Body of pancreas (tissue), 4 donors: ENCODE measurements at regions not wholly inside any gene's neighbourhood (a gene's known extent, or its start where the extent isn't known, plus 50 kb on each side); places are given as distances from the start of the nearest gene placed in this dataset.

Source experiments
- POLR2A ChIP-seq, 3 donors: fragments of 450-650 bp; IDR thresholded peaks; one replicate each; pipeline ENCODE4 v1.6.1; 2016; ENCODE audit warnings: antibody characterized with exemption in 3 of 3, mild to moderate bottlenecking in 2 of 3
- TF ChIP-seq, protein P1 (sequence below), 7 experiments: fragments of 450-650 bp in 4 of 7; fragments of 200-600 bp in 3 of 7; sonication (generic) in 3 of 7; IDR thresholded peaks; one replicate each; pipeline ENCODE4 v1.5.1; 2016 to 2019; ENCODE audit warnings: antibody characterized with exemption in 7 of 7

- TF ChIP-seq, protein P1, sequence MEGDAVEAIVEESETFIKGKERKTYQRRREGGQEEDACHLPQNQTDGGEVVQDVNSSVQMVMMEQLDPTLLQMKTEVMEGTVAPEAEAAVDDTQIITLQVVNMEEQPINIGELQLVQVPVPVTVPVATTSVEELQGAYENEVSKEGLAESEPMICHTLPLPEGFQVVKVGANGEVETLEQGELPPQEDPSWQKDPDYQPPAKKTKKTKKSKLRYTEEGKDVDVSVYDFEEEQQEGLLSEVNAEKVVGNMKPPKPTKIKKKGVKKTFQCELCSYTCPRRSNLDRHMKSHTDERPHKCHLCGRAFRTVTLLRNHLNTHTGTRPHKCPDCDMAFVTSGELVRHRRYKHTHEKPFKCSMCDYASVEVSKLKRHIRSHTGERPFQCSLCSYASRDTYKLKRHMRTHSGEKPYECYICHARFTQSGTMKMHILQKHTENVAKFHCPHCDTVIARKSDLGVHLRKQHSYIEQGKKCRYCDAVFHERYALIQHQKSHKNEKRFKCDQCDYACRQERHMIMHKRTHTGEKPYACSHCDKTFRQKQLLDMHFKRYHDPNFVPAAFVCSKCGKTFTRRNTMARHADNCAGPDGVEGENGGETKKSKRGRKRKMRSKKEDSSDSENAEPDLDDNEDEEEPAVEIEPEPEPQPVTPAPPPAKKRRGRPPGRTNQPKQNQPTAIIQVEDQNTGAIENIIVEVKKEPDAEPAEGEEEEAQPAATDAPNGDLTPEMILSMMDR (IDR thresholded peaks at IDR 0.05): no peak
- TF ChIP-seq POLR2A (IDR thresholded peaks at IDR 0.05): no peak
Observed at GRCh38 chr11:25163421-25163820, 666.6 kb downstream of the LUZP2 start.
